HCT116 (cell line): ENCODE measurements at regions not wholly inside any gene's neighbourhood (a gene's known extent, or its start where the extent isn't known, plus 50 kb on each side); places are given as distances from the start of the nearest gene placed in this dataset.

Experiments
- ATAC-seq: fragments of 200-7000 bp; cut with Tn5 transposase; 2 replicates; pipeline ENCODE4 v1.9.1; 2020; ENCODE audit warnings: mild to moderate bottlenecking, moderate library complexity
- BruUV-seq: library from RNA; stranded (reverse); fragments of 400-500 nt; replicated peaks from 2 replicates; lab custom pipeline; 2021; lab: Mats Ljungman, UMichigan
- CTCF ChIA-PET: fragments of 300-600 bp; sonication (Branson Sonifier 250); formaldehyde crosslinking; loops from one replicate; lab custom pipeline; 2021; ENCODE audit warnings: antibody characterized with exemption; lab: Charles Lee
- POLR2A ChIA-PET: fragments of 300-600, 350-600 bp; sonication (Branson Sonifier 250); formaldehyde crosslinking; loops from one replicate; lab custom pipeline; 2021; ENCODE audit warnings: antibody characterized with exemption; lab: Charles Lee
- RAD21 ChIA-PET, 2 experiments: fragments of 300-600 bp; sonication (Branson Sonifier 250); formaldehyde crosslinking; loops; one replicate each; lab custom pipeline; 2023; ENCODE audit warnings: low total read pairs in 2 of 2; ENCODE audit not compliant: uncharacterized antibody in 2 of 2, unreplicated experiment in 2 of 2, low non-redundant PET in 1 of 2; lab: Charles Lee
- DNase-seq: peaks from one replicate; pipeline ENCODE4 v3.0.0-alpha.2; 2010; ENCODE audit warnings: low read depth, low spot score
- H2AFZ ChIP-seq: fragments of 200-600 bp; shearing (Covaris generic), sonication (generic); 2 replicates; pipeline ENCODE4 v1.6.1; 2017; ENCODE audit warnings: low read depth, mixed run types, mixed read lengths, antibody characterized with exemption, low read length; ENCODE audit not compliant: poor library complexity, severe bottlenecking
- H3K27ac ChIP-seq: 2 replicates; pipeline ENCODE4 v1.5.1; 2012; ENCODE audit warnings: low read depth, low read length
- H3K27me3 ChIP-seq: fragments of 200-600 bp; sonication (generic); 2 replicates; pipeline ENCODE4 v1.6.1; 2016; ENCODE audit warnings: mixed run types, low read length, mixed read lengths; ENCODE audit not compliant: insufficient read depth
- H3K36me3 ChIP-seq, 2 experiments: fragments of 200-500 bp in 1 of 2; fragments of 200-600 bp in 1 of 2; sonication (Bioruptor generic) in 1 of 2; sonication (generic) in 1 of 2; 2 replicates each; pipeline versions ENCODE4 v1.5.1 to v1.6.1; 2014 to 2016; ENCODE audit warnings: low read length in 2 of 2, inconsistent platforms in 1 of 2, mixed read lengths in 1 of 2, mixed run types in 1 of 2; ENCODE audit not compliant: insufficient read depth in 2 of 2, control insufficient read depth in 1 of 2
- H3K4me1 ChIP-seq, 2 experiments: fragments of 200-600 bp in 1 of 2; sonication (generic) in 1 of 2; 2 replicates each; pipeline versions ENCODE4 v1.5.1 to v1.6.1; 2012 to 2017; ENCODE audit warnings: low read length in 2 of 2, inconsistent platforms in 1 of 2, mild to moderate bottlenecking in 1 of 2, mixed read lengths in 1 of 2, mixed run types in 1 of 2, moderate library complexity in 1 of 2; ENCODE audit not compliant: insufficient read depth in 2 of 2, control insufficient read depth in 1 of 2
- H3K4me2 ChIP-seq: fragments of 200-600 bp; sonication (generic); 2 replicates; pipeline ENCODE4 v1.6.1; 2017; ENCODE audit warnings: mixed run types, low read length, mixed read lengths
- H3K4me3 ChIP-seq, 2 experiments: fragments of 200-600 bp in 1 of 2; sonication (generic) in 1 of 2; replicated peaks in 1 of 2; 2 replicates each; pipeline ENCODE4 v1.5.1; 2011 to 2016; ENCODE audit warnings: low read length in 2 of 2, control low read depth in 1 of 2, low read depth in 1 of 2, mild to moderate bottlenecking in 1 of 2, mixed read lengths in 1 of 2, mixed run types in 1 of 2
- H3K79me2 ChIP-seq: fragments of 200-600 bp; sonication (generic); 2 replicates; pipeline ENCODE4 v1.6.1; 2017; ENCODE audit warnings: mild to moderate bottlenecking, mixed run types, low read length, moderate library complexity, mixed read lengths; ENCODE audit not compliant: insufficient read depth
- H3K9ac ChIP-seq: fragments of 200-600 bp; sonication (generic); 2 replicates; pipeline ENCODE4 v1.6.1; 2016; ENCODE audit warnings: low read length, mixed read lengths
- H3K9me2 ChIP-seq: fragments of 200-600 bp; sonication (generic), shearing (Covaris generic); 2 replicates; pipeline ENCODE4 v1.6.1; 2017; ENCODE audit warnings: mixed run types, mild to moderate bottlenecking, moderate library complexity; ENCODE audit not compliant: insufficient read depth
- H3K9me3 ChIP-seq, 2 experiments: fragments of 200-500 bp in 1 of 2; fragments of 200-600 bp in 1 of 2; sonication (Bioruptor generic) in 1 of 2; sonication (generic) in 1 of 2; 2 replicates each; pipeline ENCODE4 v1.6.1; 2014 to 2017; ENCODE audit warnings: low read length in 2 of 2, mixed read lengths in 2 of 2, inconsistent platforms in 1 of 2, low read depth in 1 of 2, mild to moderate bottlenecking in 1 of 2, mixed run types in 1 of 2, moderate library complexity in 1 of 2; ENCODE audit not compliant: control insufficient read depth in 1 of 2, insufficient read depth in 1 of 2
- H4K20me1 ChIP-seq: fragments of 200-600 bp; sonication (generic), shearing (Covaris generic); 2 replicates; pipeline ENCODE4 v1.6.1; 2017; ENCODE audit warnings: mixed run types, mild to moderate bottlenecking, moderate library complexity; ENCODE audit not compliant: insufficient read depth
- ATF3 ChIP-seq: IDR thresholded peaks from 2 replicates; pipeline ENCODE4 v1.6.1; 2012
- CEBPB ChIP-seq: IDR thresholded peaks from 2 replicates; pipeline ENCODE4 v1.6.1; 2012; ENCODE audit warnings: low read depth
- CTCF ChIP-seq, 3 experiments: fragments of 200-600 bp in 1 of 3; sonication (generic) in 1 of 3; IDR thresholded peaks in 2 of 3; conservative IDR thresholded peaks in 1 of 3; 2 replicates each; pipeline ENCODE4 v1.5.1; 2012 to 2017; ENCODE audit warnings: low read depth in 2 of 3, low read length in 2 of 3, antibody characterized with exemption in 1 of 3, borderline replicate concordance in 1 of 3, control low read depth in 1 of 3, mild to moderate bottlenecking in 1 of 3, mixed read lengths in 1 of 3, mixed run types in 1 of 3, moderate library complexity in 1 of 3; ENCODE audit not compliant: insufficient read depth in 1 of 3
- EGR1 ChIP-seq: IDR thresholded peaks from 2 replicates; pipeline ENCODE4 v1.6.1; 2012; ENCODE audit warnings: low read depth
- EZH2 ChIP-seq: fragments of 200-600 bp; sonication (generic); IDR thresholded peaks from 2 replicates; pipeline ENCODE4 v1.6.1; 2017; ENCODE audit warnings: antibody characterized with exemption, mixed run types
- FOSL1 ChIP-seq: IDR thresholded peaks from 2 replicates; pipeline ENCODE4 v1.6.1; 2012; ENCODE audit warnings: low read depth
- JUND ChIP-seq: IDR thresholded peaks from 2 replicates; pipeline ENCODE4 v1.6.1; 2012
- MAX ChIP-seq: IDR thresholded peaks from 2 replicates; pipeline ENCODE4 v1.6.1; 2012
- POLR2A ChIP-seq: IDR thresholded peaks from 2 replicates; pipeline ENCODE4 v1.7.0; 2011; ENCODE audit warnings: borderline replicate concordance; ENCODE audit not compliant: insufficient read depth, insufficient read length; ENCODE audit errors: extremely low read depth
- POLR2AphosphoS5 ChIP-seq: IDR thresholded peaks from 2 replicates; pipeline ENCODE4 v1.6.1; 2011; ENCODE audit warnings: mild to moderate bottlenecking, low read depth, low read length, moderate library complexity
- RAD21 ChIP-seq: IDR thresholded peaks from 2 replicates; pipeline ENCODE4 v1.6.1; 2012; ENCODE audit warnings: low read depth, mild to moderate bottlenecking
- SIN3A ChIP-seq: IDR thresholded peaks from 2 replicates; pipeline ENCODE4 v1.6.1; 2012; ENCODE audit warnings: low read depth
- SP1 ChIP-seq: IDR thresholded peaks from 2 replicates; pipeline ENCODE4 v1.6.1; 2012; ENCODE audit warnings: low read depth
- SRF ChIP-seq: IDR thresholded peaks from 2 replicates; pipeline ENCODE4 v1.6.1; 2012; ENCODE audit warnings: low read depth
- TCF7L2 ChIP-seq: IDR thresholded peaks from 2 replicates; pipeline ENCODE4 v1.7.0; 2011; ENCODE audit warnings: borderline replicate concordance, inconsistent platforms; ENCODE audit not compliant: insufficient read depth, insufficient read length; ENCODE audit errors: extremely low read depth
- ZBTB33 ChIP-seq: IDR thresholded peaks from 2 replicates; pipeline ENCODE4 v1.6.1; 2011; ENCODE audit warnings: mild to moderate bottlenecking, low read length, moderate library complexity; ENCODE audit not compliant: insufficient replicate concordance; ENCODE audit errors: extremely low read depth
- ZFX ChIP-seq: fragments of 450-650 bp; IDR thresholded peaks from 2 replicates; pipeline ENCODE4 v1.6.1; 2017
- intact Hi-C: fragments of 100-400 bp; cut with micrococcal nuclease; formaldehyde crosslinking; loops from 2 replicates; pipeline ENCODE4 v1.10.0; 2022

- TF ChIP-seq ZBTB33, result no peak
- no peak for TF ChIP-seq FOSL1
- TF ChIP-seq SRF, result no peak
These were observed 1816.1 kb upstream of the LRRTM1 start (continued) for GRCh38 chr2:82120654-82121053.

- no peak for TF ChIP-seq CEBPB
- no peak for TF ChIP-seq ATF3
- no peak for TF ChIP-seq POLR2AphosphoS5
- no peak for TF ChIP-seq EZH2
- no peak for TF ChIP-seq SP1
- TF ChIP-seq POLR2A, result no peak
- no peak for TF ChIP-seq ZBTB33
- TF ChIP-seq ZFX, result no peak
- no peak for TF ChIP-seq CTCF (IDR thresholded peaks at IDR 0.05 in 2 of 3, conservative IDR thresholded peaks at IDR 0.05 in 1 of 3; ENCODE audit: borderline replicate concordance in 1 of 3, insufficient read depth in 1 of 3, low read depth in 2 of 3, low read length in 2 of 3)
- no peak for TF ChIP-seq MAX
- TF ChIP-seq EGR1, result no peak
- no peak for TF ChIP-seq TCF7L2
- TF ChIP-seq JUND, result no peak
- no peak for TF ChIP-seq SIN3A
- TF ChIP-seq RAD21, result no peak
- TF ChIP-seq, all 23 proteins: peak for 0
- Histone ChIP-seq H3K4me3 (no peak overlapping the region), H3K9me3 (no peaks in the 10 kb centered on the region), H3K36me3 (no peaks in the 10 kb centered on the region), H4K20me1 (no peaks in the 10 kb centered on the region), H3K4me2 (no peak overlapping the region), H3K9me2 (no peaks in the 10 kb centered on the region), H3K27ac (no peak overlapping the region), H3K79me2 (no peaks in the 10 kb centered on the region), H2AFZ (no peak overlapping the region), H3K9ac (no peak overlapping the region), H3K27me3 (no peaks in the 10 kb centered on the region), H3K4me1 (peaks cover 0 to 6% of the 10 kb centered on the region in 2 experiments; a peak in 1 of 4 replicates)
- intact Hi-C loops, result no loop called here
- ChIA-PET CTCF (no interaction called here), POLR2A (no interaction called here), RAD21 (no interaction called here)
- ATAC-seq (no peak), DNase-seq (no peak)
- no TSS peak for BruUV-seq
These were observed 1815.6 kb upstream of the LRRTM1 start for GRCh38 chr2:82120115-82120514.
